Activated CD8-positive, alpha-beta T cell treated with anti-CD3 and anti-CD28 coated beads for 36 hours (primary cell): ENCODE measurements at regions not wholly inside any gene's neighbourhood (a gene's known extent, or its start where the extent isn't known, plus 50 kb on each side); places are given as distances from the start of the nearest gene placed in this dataset.

ENCODE experiments used
- ATAC-seq: fragments of 200-7000 bp; cut with Tn5 transposase; one replicate; pipeline ENCODE4 v1.10.0; 2021; ENCODE audit warnings: mild to moderate bottlenecking, moderate library complexity
- CTCF ChIA-PET: fragments of 350-600 bp; sonication (Branson Sonifier 250); formaldehyde crosslinking; loops from one replicate; lab custom pipeline; 2021; ENCODE audit warnings: antibody characterized with exemption; lab: Charles Lee
- POLR2A ChIA-PET: fragments of 350-600 bp; sonication (Branson Sonifier 250); formaldehyde crosslinking; loops from one replicate; lab custom pipeline; 2021; ENCODE audit warnings: antibody characterized with exemption; lab: Charles Lee
- DNase-seq: peaks from one replicate; pipeline ENCODE4 v3.0.0-alpha.2; 2020
- H3K27ac Mint-ChIP-seq: one replicate; pipeline ENCODE4 v1.8.0; 2021; ENCODE audit warnings: mild to moderate bottlenecking, mixed read lengths
- H3K27me3 Mint-ChIP-seq: one replicate; pipeline ENCODE4 v1.8.0; 2021; ENCODE audit warnings: mixed read lengths
- H3K36me3 Mint-ChIP-seq: one replicate; pipeline ENCODE4 v1.8.0; 2021; ENCODE audit warnings: low read depth, mixed read lengths
- H3K4me1 Mint-ChIP-seq: one replicate; pipeline ENCODE4 v1.8.0; 2021; ENCODE audit warnings: low read depth, mixed read lengths
- H3K4me3 Mint-ChIP-seq: one replicate; pipeline ENCODE4 v1.8.0; 2021; ENCODE audit warnings: mild to moderate bottlenecking, moderate library complexity, mixed read lengths
- H3K9me3 Mint-ChIP-seq: one replicate; pipeline ENCODE4 v1.8.0; 2021; ENCODE audit warnings: mixed read lengths
- CTCF ChIP-seq: fragments of 200-600 bp; IDR thresholded peaks from one replicate; pipeline ENCODE4 v1.8.0; 2022; ENCODE audit warnings: antibody characterized with exemption, mild to moderate bottlenecking
- intact Hi-C: fragments of 100-400 bp; cut with micrococcal nuclease; formaldehyde crosslinking; loops from one replicate; pipeline ENCODE4 v1.10.0; 2022

- Mint-ChIP-seq H3K4me1 (no peaks in the 10 kb centered on the region), H3K9me3 (no peaks in the 10 kb centered on the region), H3K36me3 (no peaks in the 10 kb centered on the region), H3K27me3 (no peaks in the 10 kb centered on the region), H3K27ac (no peak overlapping the region), H3K4me3 (no peak overlapping the region)
- ATAC-seq (no peak), DNase-seq (no peak)
- intact Hi-C loops, result no loop called here
- ChIA-PET CTCF (interaction anchor here (0.6 kb wide), 1 partner anchor 629 kb away, joined by 3 read pairs; no protein-coding TSS in a partner anchor), POLR2A (no interaction called here)
- TF ChIP-seq CTCF, result no peak
Observed at GRCh38 chr2:107430006-107430405, 396.7 kb upstream of the RGPD4 start.

GRCh38 chr2:107430596-107431266 lies 396.0 kb upstream of the RGPD4 start:
- H3K27ac Mint-ChIP-seq, result no peak overlapping the region
- POLR2A ChIA-PET, result no interaction called here

GRCh38 chr2:107436281-107436680 lies 390.4 kb upstream of the RGPD4 start:
- intact Hi-C loops, result no loop called here
- DNase-seq (no peak), ATAC-seq (no peak)
- H3K36me3 Mint-ChIP-seq, result no peaks in the 10 kb centered on the region
- no peaks in the 10 kb centered on the region for H3K27me3 Mint-ChIP-seq
- TF ChIP-seq CTCF, result no peak
- ChIA-PET CTCF (no interaction called here), POLR2A (no interaction called here)
- no peak overlapping the region for H3K4me3 Mint-ChIP-seq
- H3K9me3 Mint-ChIP-seq, result no peaks in the 10 kb centered on the region
- no peaks in the 10 kb centered on the region for H3K4me1 Mint-ChIP-seq
- H3K27ac Mint-ChIP-seq, result no peak overlapping the region

More at GRCh38 chr2:107430596-107431266, 396.0 kb upstream of the RGPD4 start:
- no peak for DNase-seq
- ATAC-seq, result no peak
- Mint-ChIP-seq H3K36me3 (no peaks in the 10 kb centered on the region), H3K4me3 (no peak overlapping the region), H3K27me3 (no peaks in the 10 kb centered on the region), H3K4me1 (no peaks in the 10 kb centered on the region), H3K9me3 (no peaks in the 10 kb centered on the region)
- TF ChIP-seq CTCF, result no peak
- CTCF ChIA-PET, result no interaction called here
- intact Hi-C loops, result no loop called here

GRCh38 chr2:107437265-107437664 lies 389.4 kb upstream of the RGPD4 start:
- Mint-ChIP-seq H3K36me3 (no peaks in the 10 kb centered on the region), H3K9me3 (no peaks in the 10 kb centered on the region), H3K4me1 (no peaks in the 10 kb centered on the region), H3K4me3 (no peak overlapping the region), H3K27me3 (no peaks in the 10 kb centered on the region), H3K27ac (no peak overlapping the region)
- intact Hi-C loops, result no loop called here
- no peak for TF ChIP-seq CTCF
- CTCF ChIA-PET, result no interaction called here
- ATAC-seq (no peak), DNase-seq (no peak)
- POLR2A ChIA-PET, result no interaction called here

GRCh38 chr2:107437807-107438206 lies 388.9 kb upstream of the RGPD4 start:
- Mint-ChIP-seq H3K4me3 (no peak overlapping the region), H3K4me1 (no peaks in the 10 kb centered on the region), H3K27me3 (no peaks in the 10 kb centered on the region), H3K9me3 (no peaks in the 10 kb centered on the region), H3K36me3 (no peaks in the 10 kb centered on the region), H3K27ac (no peak overlapping the region)
- DNase-seq (no peak), ATAC-seq (no peak)
- POLR2A ChIA-PET, result no interaction called here
- intact Hi-C loops, result no loop called here
- CTCF ChIA-PET, result no interaction called here
- TF ChIP-seq CTCF, result no peak
